ENCODE measurements at regions not wholly inside any gene's neighbourhood (a gene's known extent, or its start where the extent isn't known, plus 50 kb on each side); places are given as distances from the start of the nearest gene placed in this dataset.
"Not testable (repeated sequence)": the region's sequence is repeated elsewhere in the genome, so short reads cannot be mapped to it uniquely, and the experiment has no call there.

- DNase-seq: not testable (repeated sequence)
Measured at GRCh38 chr3:15996496-15996895, 178.0 kb upstream of the GALNT15 start.

DNA sequence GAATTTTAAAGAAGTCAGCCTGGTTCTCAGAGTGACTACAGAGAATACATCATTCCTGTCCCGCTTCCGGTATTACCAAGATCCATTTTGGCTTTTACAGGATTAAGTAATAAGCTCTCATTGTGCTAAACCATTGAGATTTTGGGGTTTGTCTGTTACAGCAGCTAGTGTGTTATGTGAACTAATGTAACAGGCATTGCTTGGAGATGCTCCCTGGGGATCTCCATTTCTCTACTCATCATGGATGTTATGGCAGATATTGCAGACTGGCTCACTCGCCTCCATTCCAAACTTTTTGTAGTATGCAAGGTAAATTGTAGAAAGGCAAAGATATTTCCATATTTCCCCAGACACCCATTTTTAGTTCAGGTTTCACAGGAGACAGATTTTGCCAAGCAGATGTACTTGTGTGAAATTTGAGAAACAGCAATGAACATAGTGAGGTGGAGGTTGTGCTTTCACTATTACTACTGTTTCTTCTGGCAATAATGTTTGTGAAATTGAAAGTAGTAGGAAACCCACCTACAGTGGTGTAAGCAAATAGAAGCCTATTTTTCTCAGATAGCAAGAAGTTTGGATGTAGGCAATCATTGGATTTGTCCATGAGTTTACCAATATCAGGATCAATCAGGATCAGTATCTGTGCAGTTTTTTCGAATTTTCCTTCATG is 177.1 kb upstream of the GALNT15 start:
- no peak for DNase-seq

- DNase-seq: no peak
Measured at GRCh38 chr3:15998911-15999310, 175.6 kb upstream of the GALNT15 start.

DNA sequence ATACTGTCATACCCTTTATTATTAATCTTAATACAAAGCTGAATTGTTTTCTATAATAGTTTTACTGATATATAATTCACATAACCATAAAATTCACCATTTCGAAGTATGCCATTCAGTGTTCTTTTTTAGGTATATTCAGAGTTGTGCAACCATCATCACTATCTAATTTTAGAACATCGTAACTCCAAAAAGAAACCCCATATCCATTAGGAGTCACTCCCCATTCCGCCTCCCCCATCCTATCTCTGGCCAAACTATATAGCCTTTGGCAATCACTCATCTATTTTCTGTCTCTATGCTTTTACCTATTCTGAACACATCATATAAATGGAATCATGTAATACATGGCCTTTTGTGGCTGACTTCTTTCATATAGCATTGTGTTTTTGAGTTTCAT is 169.7 kb upstream of the GALNT15 start:
- DNase-seq: no peak

- DNase-seq: no peak
Measured at GRCh38 chr3:16011376-16011775, 163.1 kb upstream of the GALNT15 start.

- DNase-seq: no peak
Measured at GRCh38 chr3:16012086-16012485, 162.4 kb upstream of the GALNT15 start.

GRCh38 chr3:16013568-16013967 is 160.9 kb upstream of the GALNT15 start:
- DNase-seq: no peak

DNA sequence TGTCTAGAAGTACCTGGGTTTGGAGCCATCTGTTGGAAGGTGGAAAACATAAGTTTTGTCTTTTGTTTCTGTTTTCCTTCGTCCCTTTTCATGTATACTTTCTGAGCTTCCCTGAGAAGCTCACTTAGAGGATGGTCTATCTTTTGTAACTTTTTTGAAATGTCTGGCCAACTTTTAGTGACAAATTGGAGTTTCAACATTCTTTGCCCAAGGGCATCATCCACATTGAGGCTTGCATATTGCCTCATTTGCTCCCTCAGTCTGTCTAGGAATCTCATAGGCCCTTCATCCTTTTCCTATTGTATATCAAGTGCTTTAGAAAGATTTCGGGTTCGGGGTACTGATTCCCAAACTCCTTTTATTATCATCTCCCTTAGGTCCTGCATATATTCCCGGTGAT is 152.7 kb upstream of the GALNT15 start:
- DNase-seq: not testable (repeated sequence)

- DNase-seq: not testable (repeated sequence)
Measured at GRCh38 chr3:16023881-16024280, 150.6 kb upstream of the GALNT15 start.

DNA sequence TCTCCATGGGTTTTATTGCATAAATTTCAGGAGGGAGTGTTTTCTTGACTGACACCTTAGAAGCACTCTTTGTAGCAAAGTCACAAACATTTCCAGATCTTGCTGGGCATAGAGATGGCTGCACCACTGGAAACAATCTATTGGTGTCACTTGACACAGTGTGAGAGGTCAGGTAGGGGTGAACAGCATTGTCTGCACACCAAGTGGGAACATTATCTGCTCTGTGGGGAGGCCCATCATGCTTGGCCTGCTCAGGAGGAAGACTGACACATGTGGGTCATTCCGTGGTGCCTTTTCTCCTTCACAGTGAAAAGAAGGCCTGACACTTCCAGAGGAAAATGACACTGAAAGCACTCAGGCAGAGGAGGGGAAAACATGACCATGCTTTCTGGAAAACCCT is 149.9 kb upstream of the GALNT15 start:
- DNase-seq: no peak

- no peak for DNase-seq
Measured at GRCh38 chr3:16026753-16027152, 147.7 kb upstream of the GALNT15 start.

DNA sequence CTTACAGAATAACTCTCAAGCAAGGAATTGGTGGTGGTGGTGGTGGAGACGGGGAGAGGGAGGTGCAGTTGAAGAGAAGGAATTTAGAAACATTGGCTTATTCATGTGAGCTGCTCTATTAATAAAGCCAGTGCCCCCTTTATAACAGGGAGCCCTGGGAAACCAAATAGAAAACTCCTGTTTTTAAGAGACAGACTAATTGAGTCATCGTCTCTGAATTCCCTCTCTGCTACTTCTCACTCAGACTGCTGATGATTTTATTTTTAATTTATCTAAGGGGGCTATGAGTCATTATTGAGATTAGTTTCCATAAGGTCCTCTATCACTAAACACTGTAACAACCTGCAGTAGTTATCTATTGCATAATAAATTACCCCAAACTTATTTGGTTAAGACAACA is 145.9 kb upstream of the GALNT15 start:
- DNase-seq: no peak

- no peak for DNase-seq
Measured at GRCh38 chr3:16030342-16030741, 144.1 kb upstream of the GALNT15 start.

DNA sequence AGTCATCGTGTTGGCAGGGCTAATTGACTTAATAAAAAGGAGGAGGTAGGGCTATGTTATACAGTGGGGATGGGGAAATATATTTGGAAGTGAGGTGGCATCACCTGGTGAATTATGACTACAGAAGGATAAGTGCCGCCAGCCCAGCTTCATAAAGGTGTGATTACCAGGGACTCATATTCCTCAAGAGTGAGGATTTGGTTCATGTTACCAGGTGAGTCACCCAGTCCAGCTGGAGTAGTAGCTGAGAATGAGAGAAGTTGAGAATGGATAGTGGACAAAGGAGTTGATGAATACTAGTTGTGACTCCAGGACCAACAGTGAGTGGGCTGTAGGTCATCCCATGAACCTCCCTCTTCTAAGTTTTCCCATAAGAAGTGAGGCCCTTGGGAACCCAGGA is 143.0 kb upstream of the GALNT15 start:
- no peak for DNase-seq

DNA sequence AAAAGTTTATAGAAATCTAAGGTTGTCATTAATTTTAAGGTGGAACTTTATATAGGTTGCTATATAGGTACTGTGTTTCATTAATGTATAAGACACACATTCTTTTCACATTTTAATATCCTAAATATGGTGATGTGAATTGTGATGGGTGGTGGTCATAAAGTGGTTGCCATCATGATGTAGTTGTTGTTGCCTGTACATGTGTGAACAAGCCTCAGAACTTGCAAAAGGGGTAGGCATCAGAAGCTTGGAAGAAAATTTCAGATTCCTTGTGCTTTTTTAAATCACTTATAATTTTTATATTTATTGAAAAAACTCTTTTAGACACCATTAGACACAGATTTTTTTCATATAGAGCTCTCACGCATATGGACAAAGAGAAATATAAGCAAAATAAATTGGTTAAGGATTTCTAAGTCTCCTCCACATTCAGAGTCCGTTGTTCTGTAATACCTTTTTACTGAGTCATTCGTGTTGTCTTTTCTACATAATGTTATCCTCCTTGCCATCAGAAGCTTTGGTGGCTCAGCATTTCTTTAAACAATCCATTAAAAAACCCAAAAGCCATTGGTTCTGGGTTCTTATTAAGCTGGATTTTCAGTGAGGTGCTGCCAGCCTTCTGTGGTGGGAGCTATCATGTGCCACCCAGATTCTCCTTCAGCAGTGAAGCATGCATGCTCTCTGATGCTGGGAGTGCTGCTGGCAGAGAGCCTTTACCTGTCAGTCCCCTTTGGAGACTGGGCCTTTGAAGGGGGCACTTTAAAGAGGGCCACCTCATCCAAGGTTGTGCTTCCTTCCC is 140.4 kb upstream of the GALNT15 start:
- DNase-seq: no peak

GRCh38 chr3:16040991-16041390 is 133.5 kb upstream of the GALNT15 start:
- DNase-seq: no peak

DNA sequence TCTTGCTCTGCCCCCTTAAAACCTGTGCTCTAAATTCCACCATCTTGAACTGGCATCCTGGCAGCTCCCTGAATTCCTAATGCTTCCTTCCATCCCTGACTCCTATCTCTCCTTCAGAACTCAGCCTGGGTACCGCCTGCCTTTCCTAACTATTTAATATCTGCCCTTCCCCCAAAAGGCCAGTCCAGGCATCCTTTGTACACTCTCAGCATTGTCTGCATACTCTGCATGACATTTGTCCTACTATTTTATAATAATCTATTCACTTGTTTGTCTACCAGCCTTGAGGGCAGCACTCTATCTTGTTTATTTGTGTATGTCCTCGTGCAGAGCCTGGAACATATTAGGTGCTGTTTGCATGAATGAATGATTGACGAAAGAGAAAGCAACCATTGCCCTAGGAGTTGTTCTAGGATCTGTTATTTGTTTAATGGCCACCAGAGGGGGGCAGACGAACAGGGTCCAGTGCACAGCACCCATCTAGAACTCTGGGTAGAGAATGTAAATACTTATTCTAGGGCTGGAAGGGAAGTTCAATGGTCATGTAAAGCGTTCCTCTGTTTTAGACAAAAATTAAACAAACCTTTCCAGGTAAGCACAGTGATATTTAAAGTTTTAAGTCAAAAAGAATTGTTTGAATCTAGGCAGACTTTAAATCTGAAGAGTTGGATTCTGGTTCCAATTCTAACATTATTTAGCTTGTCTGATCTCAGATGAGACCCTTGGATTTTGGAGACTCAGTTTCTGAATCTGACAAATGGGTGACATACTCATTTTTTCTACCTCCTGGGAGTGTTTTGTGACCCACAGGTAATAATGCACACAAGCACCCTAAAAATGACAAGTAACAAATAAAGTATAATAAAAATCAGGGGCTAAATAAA is 125.8 kb upstream of the GALNT15 start:
- DNase-seq: peak; percentile 65

DNA sequence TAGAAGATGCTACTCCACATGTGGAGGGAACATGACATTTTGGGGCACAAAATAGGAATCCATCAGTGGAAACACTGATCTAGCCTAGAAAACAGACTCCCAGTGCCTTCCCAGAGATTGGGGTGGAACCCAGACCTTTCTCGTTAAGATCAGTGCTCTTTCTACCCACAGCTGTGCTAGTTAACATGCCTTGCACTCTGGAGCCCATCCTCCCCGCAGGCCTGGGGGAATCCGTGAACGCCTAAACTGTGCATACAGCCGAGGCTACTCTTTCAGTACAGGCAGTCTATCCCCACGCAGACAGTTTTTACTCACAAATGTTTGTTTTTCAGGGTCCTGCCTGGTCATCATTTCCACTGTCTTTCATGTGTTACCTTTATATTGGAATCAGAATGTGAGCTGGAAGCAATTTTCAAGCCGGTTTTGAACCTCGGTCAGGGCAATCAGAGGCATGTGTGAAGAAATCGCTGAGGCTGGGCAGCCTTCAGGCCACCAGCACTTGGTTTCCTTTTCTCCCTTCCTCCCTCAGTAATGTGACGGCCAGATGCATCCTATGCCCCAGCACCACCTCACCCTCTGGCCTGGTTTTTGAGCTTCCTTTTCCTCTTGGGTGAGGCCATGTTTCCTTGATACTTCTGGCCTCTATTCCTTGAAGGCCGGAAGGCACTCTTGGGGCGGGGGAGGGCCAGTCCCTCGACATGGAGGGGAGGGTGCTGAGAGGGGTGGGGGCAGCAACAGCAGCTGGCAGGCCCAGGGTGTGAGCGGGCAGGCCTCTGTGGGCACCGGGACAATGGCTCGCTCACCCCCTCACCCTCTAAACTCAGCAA is 123.6 kb upstream of the GALNT15 start:
- peak; percentile 51 for DNase-seq

DNA sequence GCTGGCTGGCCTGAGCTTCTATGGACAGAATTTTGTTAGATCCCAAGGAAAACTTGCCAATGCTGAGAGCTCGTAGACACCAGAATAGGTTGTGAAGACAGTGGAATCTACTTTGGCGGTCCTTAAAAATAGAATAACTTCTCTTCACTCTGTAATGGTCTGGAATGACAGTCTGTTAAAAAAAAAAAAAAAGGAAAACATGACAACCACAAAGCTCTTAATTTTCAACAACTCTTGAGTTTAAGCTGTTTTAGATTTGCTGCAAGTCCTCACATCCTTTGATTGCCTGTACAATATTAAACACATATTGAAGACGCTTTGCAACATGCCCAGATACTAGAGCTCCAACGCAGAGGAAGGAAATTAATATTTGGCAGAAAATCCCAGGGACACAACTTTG is 122.8 kb upstream of the GALNT15 start:
- DNase-seq: no peak

- DNase-seq: no peak
Measured at GRCh38 chr3:16052964-16053363, 121.5 kb upstream of the GALNT15 start.

DNA sequence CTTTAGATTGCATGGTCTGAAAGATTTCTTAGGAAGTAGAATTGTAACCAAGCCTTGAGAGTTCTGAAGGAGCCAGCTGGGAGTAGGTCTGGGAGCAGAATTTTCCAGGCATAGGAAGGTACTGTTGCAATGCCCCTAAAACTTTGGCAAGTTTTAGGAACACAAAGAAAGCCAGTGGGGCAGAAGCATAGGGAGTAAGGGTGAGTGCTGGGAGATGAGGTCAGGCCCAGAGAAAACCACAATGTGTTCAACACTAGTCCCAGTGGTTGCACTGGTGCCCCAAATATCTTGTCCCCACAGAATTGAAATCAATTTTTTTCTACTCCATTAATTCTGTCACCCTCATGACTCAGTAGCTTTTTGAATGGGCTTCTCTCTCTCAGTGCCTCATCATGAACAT is 120.7 kb upstream of the GALNT15 start:
- no peak for DNase-seq

DNA sequence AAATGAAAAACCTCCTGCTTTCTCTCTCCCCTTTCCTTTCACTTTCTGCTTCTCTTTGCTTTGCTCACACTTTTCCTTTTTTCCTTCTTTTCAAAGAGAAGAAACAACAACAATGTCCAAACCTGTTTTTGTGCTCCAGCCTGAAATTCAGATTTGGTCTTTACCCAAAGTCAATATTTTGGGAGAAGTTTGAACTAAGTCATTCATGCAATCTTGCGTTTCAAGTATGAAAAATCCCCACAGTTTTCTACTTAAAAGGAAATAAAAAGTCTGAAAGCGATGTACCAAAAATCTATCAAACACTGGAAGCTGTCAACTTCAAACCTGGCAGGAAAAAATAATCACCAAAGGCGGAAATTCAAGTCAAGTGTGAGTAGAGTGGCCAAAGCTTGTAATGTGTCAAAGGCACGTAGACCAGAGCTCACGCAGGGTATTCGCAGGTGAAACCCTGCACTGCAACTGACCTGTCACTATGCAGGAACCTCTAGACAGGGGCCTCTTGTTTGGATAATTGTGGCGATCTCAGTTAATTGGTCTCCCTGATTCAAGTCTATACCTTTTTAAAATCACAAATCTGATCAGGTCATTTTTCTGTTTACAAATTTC is 118.8 kb upstream of the GALNT15 start:
- DNase-seq: no peak

Data from KG1 (cell line).